Stimulated activated CD4-positive, alpha-beta T cell treated with anti-CD3 and anti-CD28 coated beads, Interleukin-1b, Interleukin-23, amount 100 ng/mL, for 4 hours (primary cell): ENCODE measurements at regions not wholly inside any gene's neighbourhood (a gene's known extent, or its start where the extent isn't known, plus 50 kb on each side); places are given as distances from the start of the nearest gene placed in this dataset.

Experiments used
- DNase-seq, 2 donors: peaks; one replicate each; pipeline ENCODE4 v3.0.0-alpha.2; 2020; ENCODE audit warnings: low read depth in 2 of 2

DNA sequence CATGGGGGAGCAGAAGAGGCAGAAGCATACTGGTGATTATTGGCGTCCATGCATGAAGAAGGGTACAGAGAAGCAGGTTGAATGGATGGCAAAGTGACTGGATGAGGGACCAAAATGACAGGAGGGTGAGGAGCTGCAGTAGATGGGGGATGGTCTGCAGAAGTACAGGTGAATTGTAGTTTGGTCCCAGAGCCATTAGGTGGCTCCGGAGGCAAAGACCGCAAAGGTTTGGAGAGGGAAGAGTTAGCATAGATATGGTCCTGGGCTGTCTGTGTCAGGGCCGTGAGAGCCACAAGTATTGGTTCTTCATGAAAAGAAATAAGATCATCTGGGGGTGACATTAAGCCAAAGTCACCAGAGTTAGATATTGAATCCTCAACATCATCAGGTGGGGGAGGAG, 59.0 kb upstream of the ZNF726 start:
- DNase-seq = no peak

DNA sequence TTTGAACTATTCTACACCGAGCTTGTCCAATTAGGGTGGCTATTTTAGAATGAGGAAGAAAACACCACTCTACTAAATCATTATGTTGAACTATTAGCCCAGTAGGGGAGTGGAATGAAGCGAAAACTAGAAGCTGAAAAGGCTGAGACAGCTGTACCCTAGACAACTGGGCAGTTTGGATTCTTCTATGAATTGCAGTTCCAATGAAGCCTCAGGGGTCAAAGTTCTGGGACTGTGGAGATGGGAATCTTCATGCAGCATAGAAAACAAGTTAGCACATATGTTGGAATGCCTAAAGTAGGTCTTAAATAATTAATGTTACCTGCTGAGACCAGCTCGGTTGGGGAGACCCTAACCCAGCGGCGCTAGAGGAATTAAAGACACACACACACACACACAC, 62.7 kb upstream of the ZNF726 start:
- no peak for DNase-seq

DNA sequence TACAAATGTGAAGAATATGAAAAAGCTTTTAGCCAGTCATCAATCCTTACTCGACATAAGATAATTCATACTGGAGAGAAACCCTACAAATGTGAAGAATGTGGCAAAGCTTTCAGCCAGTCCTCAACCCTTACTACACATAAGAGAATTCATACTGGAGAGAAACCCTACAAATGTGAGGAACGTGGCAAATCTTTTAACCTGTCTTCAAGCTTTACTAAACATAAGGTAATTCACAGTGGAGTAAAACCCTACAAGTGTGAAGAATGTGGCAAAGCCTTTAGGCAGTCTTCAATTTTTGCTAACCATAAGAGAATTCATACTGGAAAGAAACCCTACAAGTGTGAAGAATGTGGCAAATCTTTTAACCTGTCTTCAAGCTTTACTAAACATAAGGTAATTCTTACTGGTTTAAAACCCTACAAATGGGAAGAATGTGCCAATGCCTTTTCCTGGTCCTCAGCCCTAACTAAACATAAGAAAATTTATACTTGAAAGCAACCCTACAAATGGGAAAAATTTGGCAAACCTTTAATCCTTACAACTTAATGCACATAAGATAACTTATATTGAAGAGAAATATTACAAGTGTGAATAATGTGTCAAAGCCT, 74.1 kb upstream of the ZNF681 start:
- no peak for DNase-seq

- no peak for DNase-seq
Observed at GRCh38 chr19:23823952-23824389, 65.3 kb upstream of the ZNF681 start.

DNA sequence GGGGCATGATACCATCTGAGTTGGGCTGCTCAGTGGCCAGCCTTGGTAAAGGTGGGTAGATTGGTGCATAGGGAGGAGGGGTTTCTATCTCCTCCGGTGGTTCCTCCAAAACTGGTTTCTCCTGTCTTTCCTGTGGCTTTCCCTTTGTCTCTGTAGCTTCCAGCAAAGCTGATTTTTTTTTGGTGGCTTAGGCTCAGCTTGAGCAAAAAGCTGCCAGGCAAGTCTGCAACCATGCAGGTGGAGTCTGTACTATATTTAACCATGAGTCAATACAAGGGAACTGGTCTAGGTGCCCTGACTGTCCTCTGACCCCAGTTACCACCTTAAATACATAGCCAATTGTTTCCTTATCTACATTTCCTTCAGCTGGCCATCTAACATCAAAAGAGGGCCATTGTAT, 64.0 kb upstream of the ZNF681 start:
- no peak for DNase-seq

DNA sequence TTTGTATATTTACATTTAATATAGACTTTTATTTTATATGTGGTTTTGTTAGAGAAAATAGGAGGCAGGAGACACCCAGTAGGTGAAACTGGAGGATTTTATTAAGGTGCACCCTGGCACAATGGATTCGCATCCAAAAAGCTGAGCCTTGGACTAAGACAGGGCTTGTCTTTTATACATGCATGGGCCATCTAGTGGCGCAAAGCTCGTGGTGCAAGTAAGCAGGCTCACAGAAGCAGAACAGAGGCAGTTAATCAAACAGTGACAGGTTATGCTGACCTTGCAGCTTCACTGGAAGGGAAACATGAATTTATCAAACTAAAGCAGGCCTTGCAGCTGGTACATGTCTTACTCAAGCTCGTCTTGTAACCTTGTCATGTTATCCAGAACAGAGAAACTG, 58.8 kb upstream of the ZNF681 start:
- DNase-seq = peak in 1 of 2 donors; percentile 24

DNA sequence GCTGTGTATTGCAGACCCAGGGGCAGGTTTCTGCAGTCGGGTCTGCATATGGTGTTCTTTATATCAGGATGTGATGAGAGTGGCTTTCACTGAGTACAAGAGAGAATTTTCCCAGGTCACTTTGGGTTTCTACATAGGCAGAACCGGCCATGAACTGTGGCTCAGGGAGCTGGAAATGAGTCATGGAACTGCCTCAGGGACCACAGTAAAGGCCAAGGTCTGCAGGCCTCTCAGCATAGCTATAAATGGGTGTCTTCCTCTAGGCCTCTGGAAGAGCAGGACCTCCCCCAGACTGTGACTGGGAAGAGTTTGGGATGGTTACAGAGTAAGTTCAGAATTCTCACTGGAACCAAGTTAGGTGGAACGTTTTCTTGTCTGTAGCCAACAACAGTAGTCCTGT, 51.8 kb upstream of the ZNF681 start:
- DNase-seq = no peak
